ENCODE measurements at regions not wholly inside any gene's neighbourhood (a gene's known extent, or its start where the extent isn't known, plus 50 kb on each side); places are given as distances from the start of the nearest gene placed in this dataset.

DNA sequence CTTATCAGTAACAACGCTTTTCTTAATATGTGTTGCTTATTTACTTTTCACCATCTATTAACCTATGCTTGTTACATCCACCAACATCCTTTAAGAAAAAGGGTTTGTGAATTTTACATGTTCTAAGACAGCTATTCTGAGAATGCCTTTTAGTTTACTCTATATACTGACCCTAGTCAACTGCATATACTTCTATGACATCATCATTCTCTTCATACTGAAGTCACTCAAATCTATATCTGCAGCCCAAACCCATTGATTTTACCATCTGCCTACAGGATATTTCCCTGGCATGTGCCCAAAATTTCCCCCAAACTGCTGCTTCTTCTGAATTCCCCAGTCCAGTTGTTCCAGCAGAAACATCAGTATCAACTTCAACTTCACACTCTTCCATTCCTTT lies 94.6 kb upstream of the FAM204A start (continued):
- TF ChIP-seq FOXA1 (IDR thresholded peaks at IDR 0.05; ENCODE audit: borderline replicate concordance) = no peak
- no peak for TF ChIP-seq FOXK1 (CRISPR knock-in tag; IDR thresholded peaks at IDR 0.05; ENCODE audit: borderline replicate concordance)
- no peak for TF ChIP-seq ZFP1 (CRISPR knock-in tag; IDR thresholded peaks at IDR 0.05)
- TF ChIP-seq SPI1 (IDR thresholded peaks at IDR 0.05; ENCODE audit: borderline replicate concordance, low read depth, low read length) = no peak
- no peak for TF ChIP-seq HOXB6 (CRISPR knock-in tag; IDR thresholded peaks at IDR 0.05; ENCODE audit: borderline replicate concordance)

DNA sequence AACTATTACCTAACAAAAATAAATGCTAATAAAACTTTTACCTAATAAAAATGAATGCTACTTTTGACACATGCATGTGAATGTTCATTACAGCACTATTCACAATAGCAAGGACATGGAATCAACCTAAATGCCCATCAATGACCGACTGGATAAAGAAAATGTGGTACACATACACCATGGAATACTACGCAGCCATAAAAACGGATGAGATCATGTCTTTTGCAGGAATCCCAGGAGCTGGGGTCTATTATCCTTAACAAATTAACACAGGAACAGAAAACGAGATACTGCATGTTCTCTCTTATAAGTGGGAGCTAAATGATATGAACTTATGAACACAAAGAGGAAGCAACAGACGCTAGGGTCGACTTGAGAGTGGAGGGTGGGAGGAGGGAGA lies 88.1 kb upstream of the FAM204A start:
- intact Hi-C loops (cut with micrococcal nuclease) = no loop called here
- FAIRE-seq = no peak
- DNase-seq (ENCODE audit: extremely low read depth in 1 of 4, low spot score in 3 of 4) = no peak
- Histone ChIP-seq H3K9me3 (replicated peaks; ENCODE audit: control insufficient read depth, insufficient read depth, low read depth, low read length) (no peaks in the 10 kb centered on the region), H3K4me2 (ENCODE audit: insufficient read depth, low read length) (no peak overlapping the region), H3K9ac (ENCODE audit: insufficient read depth in 1 of 2, low read depth in 2 of 2, low read length in 2 of 2) (no peak overlapping the region), H3K9me1 (ENCODE audit: control insufficient read depth, insufficient read depth, low read length) (no peaks in the 10 kb centered on the region), H4K20me1 (replicated peaks; ENCODE audit: control insufficient read depth, insufficient read depth, low read length) (no peaks in the 10 kb centered on the region), H3K27me3 (ENCODE audit: control insufficient read depth in 2 of 2, insufficient read depth in 2 of 2, low read length in 2 of 2) (no peaks in the 10 kb centered on the region), H3K79me2 (ENCODE audit: control insufficient read depth, insufficient read depth, low read length) (no peaks in the 10 kb centered on the region), H3K27ac (ENCODE audit: extremely low read depth, low read depth, low read length) (no peak overlapping the region), H3K4me1 (replicated peaks in 1 of 2; ENCODE audit: control insufficient read depth in 2 of 2, insufficient read depth in 2 of 2, low read length in 2 of 2) (no peaks in the 10 kb centered on the region), H3K4me3 (no peak overlapping the region), H2AFZ (ENCODE audit: low read depth, low read length) (no peak overlapping the region), H3K36me3 (ENCODE audit: control insufficient read depth, insufficient read depth, low read length) (no peaks in the 10 kb centered on the region)
- WGBS (ENCODE audit: insufficient coverage, low coverage, missing lambda C conversion rate) = 20% methylated on average over 6 of the region's 6 CpGs
- ChIA-PET POLR2A (no interaction called here), CTCF (ENCODE audit: low intra/inter-chr PET ratio) (no interaction called here)
- in situ Hi-C loops (cut with MboI) = no loop called here
- no TSS peak for BruUV-seq (replicated peaks)
- TF ChIP-seq ZNF146 (CRISPR knock-in tag; IDR thresholded peaks at IDR 0.05; ENCODE audit: unreplicated experiment) = peak; percentile 49
- no peak for TF ChIP-seq CBFB (CRISPR knock-in tag; IDR thresholded peaks at IDR 0.05)
- TF ChIP-seq NCOA1 (IDR thresholded peaks at IDR 0.05; ENCODE audit: low read depth) = no peak
- TF ChIP-seq RAD51 (IDR thresholded peaks at IDR 0.05; ENCODE audit: borderline replicate concordance, low read depth) = no peak
- no peak for TF ChIP-seq HIVEP1 (CRISPR knock-in tag; IDR thresholded peaks at IDR 0.05)
- ATAC-seq = no peak

Data from K562 (cell line).